A549 (cell line): ENCODE measurements at regions not wholly inside any gene's neighbourhood (a gene's known extent, or its start where the extent isn't known, plus 50 kb on each side); places are given as distances from the start of the nearest gene placed in this dataset.

Source experiments
- KDM5A ChIP-seq: fragments of 200-600 bp; sonication (generic); IDR thresholded peaks from 2 replicates; pipeline ENCODE4 v1.6.1; 2016; ENCODE audit warnings: antibody characterized with exemption, mild to moderate bottlenecking
- POLR2A ChIP-seq: IDR thresholded peaks from 2 replicates; pipeline ENCODE4 v1.6.1; 2012; ENCODE audit warnings: mild to moderate bottlenecking, low read length
- POLR2AphosphoS2 ChIP-seq: conservative IDR thresholded peaks from 2 replicates; pipeline ENCODE4 v1.6.1; 2012; ENCODE audit warnings: low read length, improper control_type of control experiment, inconsistent platforms
- RAD21 ChIP-seq, 2 experiments: fragments of >200 bp in 1 of 2; sonication (Bioruptor Twin) in 1 of 2; formaldehyde crosslinking in 1 of 2; IDR thresholded peaks in 1 of 2; conservative IDR thresholded peaks in 1 of 2; 2 replicates in 1 of 2; 3 replicates in 1 of 2; pipeline ENCODE4 v1.6.1; 2012 to 2018; ENCODE audit warnings: inconsistent platforms in 1 of 2
- USF2 ChIP-seq: fragments of 450-650 bp; IDR thresholded peaks from 2 replicates; pipeline ENCODE4 v1.6.1; 2014; ENCODE audit warnings: antibody characterized with exemption
- ZNF302 ChIP-seq: fragments of 250-450 bp; sonication (Bioruptor Pico); IDR thresholded peaks from 2 replicates; pipeline ENCODE4 v1.9.0; 2021; ENCODE audit warnings: inconsistent platforms, mild to moderate bottlenecking, moderate library complexity
- TF ChIP-seq, protein P1 (sequence below): fragments of >200 bp; sonication (Bioruptor Twin); formaldehyde crosslinking; IDR thresholded peaks from 3 replicates; pipeline ENCODE4 v1.5.1; 2016
- TF ChIP-seq, protein P2 (sequence below): fragments of 200-600 bp; sonication (generic); IDR thresholded peaks from 2 replicates; pipeline ENCODE4 v1.6.1; 2016; ENCODE audit warnings: antibody characterized with exemption, mild to moderate bottlenecking, moderate library complexity

GRCh38 chr1:227428803-227429202 lies 110.5 kb upstream of the CDC42BPA start:
- TF ChIP-seq RAD21 (conservative IDR thresholded peaks at IDR 0.05 in 1 of 2, IDR thresholded peaks at IDR 0.05 in 1 of 2): 0 out of 5 replicates have a peak, but pooled peaks of 1 of the 2 experiments have one; percentile 18
- TF ChIP-seq, protein P1, sequence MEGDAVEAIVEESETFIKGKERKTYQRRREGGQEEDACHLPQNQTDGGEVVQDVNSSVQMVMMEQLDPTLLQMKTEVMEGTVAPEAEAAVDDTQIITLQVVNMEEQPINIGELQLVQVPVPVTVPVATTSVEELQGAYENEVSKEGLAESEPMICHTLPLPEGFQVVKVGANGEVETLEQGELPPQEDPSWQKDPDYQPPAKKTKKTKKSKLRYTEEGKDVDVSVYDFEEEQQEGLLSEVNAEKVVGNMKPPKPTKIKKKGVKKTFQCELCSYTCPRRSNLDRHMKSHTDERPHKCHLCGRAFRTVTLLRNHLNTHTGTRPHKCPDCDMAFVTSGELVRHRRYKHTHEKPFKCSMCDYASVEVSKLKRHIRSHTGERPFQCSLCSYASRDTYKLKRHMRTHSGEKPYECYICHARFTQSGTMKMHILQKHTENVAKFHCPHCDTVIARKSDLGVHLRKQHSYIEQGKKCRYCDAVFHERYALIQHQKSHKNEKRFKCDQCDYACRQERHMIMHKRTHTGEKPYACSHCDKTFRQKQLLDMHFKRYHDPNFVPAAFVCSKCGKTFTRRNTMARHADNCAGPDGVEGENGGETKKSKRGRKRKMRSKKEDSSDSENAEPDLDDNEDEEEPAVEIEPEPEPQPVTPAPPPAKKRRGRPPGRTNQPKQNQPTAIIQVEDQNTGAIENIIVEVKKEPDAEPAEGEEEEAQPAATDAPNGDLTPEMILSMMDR: no peak
- TF ChIP-seq ZNF302 (CRISPR knock-in tag): no peak
- no peak for TF ChIP-seq USF2
- TF ChIP-seq, protein P2, sequence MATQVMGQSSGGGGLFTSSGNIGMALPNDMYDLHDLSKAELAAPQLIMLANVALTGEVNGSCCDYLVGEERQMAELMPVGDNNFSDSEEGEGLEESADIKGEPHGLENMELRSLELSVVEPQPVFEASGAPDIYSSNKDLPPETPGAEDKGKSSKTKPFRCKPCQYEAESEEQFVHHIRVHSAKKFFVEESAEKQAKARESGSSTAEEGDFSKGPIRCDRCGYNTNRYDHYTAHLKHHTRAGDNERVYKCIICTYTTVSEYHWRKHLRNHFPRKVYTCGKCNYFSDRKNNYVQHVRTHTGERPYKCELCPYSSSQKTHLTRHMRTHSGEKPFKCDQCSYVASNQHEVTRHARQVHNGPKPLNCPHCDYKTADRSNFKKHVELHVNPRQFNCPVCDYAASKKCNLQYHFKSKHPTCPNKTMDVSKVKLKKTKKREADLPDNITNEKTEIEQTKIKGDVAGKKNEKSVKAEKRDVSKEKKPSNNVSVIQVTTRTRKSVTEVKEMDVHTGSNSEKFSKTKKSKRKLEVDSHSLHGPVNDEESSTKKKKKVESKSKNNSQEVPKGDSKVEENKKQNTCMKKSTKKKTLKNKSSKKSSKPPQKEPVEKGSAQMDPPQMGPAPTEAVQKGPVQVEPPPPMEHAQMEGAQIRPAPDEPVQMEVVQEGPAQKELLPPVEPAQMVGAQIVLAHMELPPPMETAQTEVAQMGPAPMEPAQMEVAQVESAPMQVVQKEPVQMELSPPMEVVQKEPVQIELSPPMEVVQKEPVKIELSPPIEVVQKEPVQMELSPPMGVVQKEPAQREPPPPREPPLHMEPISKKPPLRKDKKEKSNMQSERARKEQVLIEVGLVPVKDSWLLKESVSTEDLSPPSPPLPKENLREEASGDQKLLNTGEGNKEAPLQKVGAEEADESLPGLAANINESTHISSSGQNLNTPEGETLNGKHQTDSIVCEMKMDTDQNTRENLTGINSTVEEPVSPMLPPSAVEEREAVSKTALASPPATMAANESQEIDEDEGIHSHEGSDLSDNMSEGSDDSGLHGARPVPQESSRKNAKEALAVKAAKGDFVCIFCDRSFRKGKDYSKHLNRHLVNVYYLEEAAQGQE: no peak
- TF ChIP-seq POLR2AphosphoS2: no peak
- no peak for TF ChIP-seq KDM5A
- no peak for TF ChIP-seq POLR2A
